ENCODE measurements at regions not wholly inside any gene's neighbourhood (a gene's known extent, or its start where the extent isn't known, plus 50 kb on each side); places are given as distances from the start of the nearest gene placed in this dataset.
"Not testable (repeated sequence)": the region's sequence is repeated elsewhere in the genome, so short reads cannot be mapped to it uniquely, and the experiment has no call there.

GRCh38 chr10:120076996-120077706, 184.6 kb downstream of the SEC23IP start:
- DNase-seq: no peak
- peaks cover 3% of the 10 kb centered on the region for H3K9me3 Mint-ChIP-seq
- H3K27me3 Mint-ChIP-seq: peaks cover 42% of the 10 kb centered on the region
- H3K4me3 Mint-ChIP-seq: no peak overlapping the region
- H3K36me3 Mint-ChIP-seq (ENCODE audit: low read depth): no peaks in the 10 kb centered on the region
- H3K27ac Mint-ChIP-seq: no peak overlapping the region
- no peaks in the 10 kb centered on the region for H3K4me1 Mint-ChIP-seq (ENCODE audit: low read depth)

- H3K27ac Mint-ChIP-seq: no peak overlapping the region
- peaks cover 42% of the 10 kb centered on the region for H3K27me3 Mint-ChIP-seq
- no peaks in the 10 kb centered on the region for H3K36me3 Mint-ChIP-seq (ENCODE audit: low read depth)
- no peak for DNase-seq
- H3K4me3 Mint-ChIP-seq: no peak overlapping the region
- no peaks in the 10 kb centered on the region for H3K4me1 Mint-ChIP-seq (ENCODE audit: low read depth)
- peaks cover 3% of the 10 kb centered on the region for H3K9me3 Mint-ChIP-seq
These were observed 185.4 kb downstream of the SEC23IP start for GRCh38 chr10:120077707-120078492.

GRCh38 chr10:120085096-120085796, 192.7 kb downstream of the SEC23IP start:
- DNase-seq: no peak
- Mint-ChIP-seq H3K36me3 (ENCODE audit: low read depth) (no peaks in the 10 kb centered on the region), H3K27ac (no peak overlapping the region), H3K4me3 (no peak overlapping the region), H3K4me1 (ENCODE audit: low read depth) (no peaks in the 10 kb centered on the region), H3K27me3 (peaks cover 19% of the 10 kb centered on the region), H3K9me3 (no peaks in the 10 kb centered on the region)

DNA sequence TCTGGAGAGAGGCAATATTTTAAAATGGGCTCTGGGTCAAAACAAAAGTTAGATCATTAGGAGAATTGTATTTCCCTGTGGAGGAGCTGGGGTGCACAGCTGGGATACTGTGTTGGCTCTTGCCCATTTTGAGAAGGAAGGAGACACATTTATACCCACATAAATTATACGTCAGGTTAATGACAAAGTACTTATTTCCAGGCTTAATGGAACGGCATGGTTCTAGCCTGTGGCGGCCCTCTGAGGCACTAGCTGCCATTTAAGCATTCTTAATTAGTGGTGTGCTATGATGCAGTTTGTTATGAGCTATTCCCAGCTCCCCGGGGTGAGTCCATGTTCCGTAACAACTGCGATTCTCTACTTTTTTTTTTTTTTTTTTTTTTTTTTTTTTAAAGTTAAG, 193.5 kb downstream of the SEC23IP start:
- no peaks in the 10 kb centered on the region for H3K36me3 Mint-ChIP-seq (ENCODE audit: low read depth)
- H3K4me3 Mint-ChIP-seq: no peak overlapping the region
- H3K9me3 Mint-ChIP-seq: no peaks in the 10 kb centered on the region
- no peak overlapping the region for H3K27ac Mint-ChIP-seq
- DNase-seq: no peak
- no peaks in the 10 kb centered on the region for H3K4me1 Mint-ChIP-seq (ENCODE audit: low read depth)
- peaks cover 21% of the 10 kb centered on the region for H3K27me3 Mint-ChIP-seq

GRCh38 chr10:120087109-120087508, 194.6 kb downstream of the SEC23IP start:
- Mint-ChIP-seq H3K4me1 (ENCODE audit: low read depth) (no peaks in the 10 kb centered on the region), H3K9me3 (no peaks in the 10 kb centered on the region), H3K4me3 (no peak overlapping the region), H3K36me3 (ENCODE audit: low read depth) (no peaks in the 10 kb centered on the region), H3K27ac (no peak overlapping the region), H3K27me3 (peaks cover 23% of the 10 kb centered on the region)
- no peak for DNase-seq

DNA sequence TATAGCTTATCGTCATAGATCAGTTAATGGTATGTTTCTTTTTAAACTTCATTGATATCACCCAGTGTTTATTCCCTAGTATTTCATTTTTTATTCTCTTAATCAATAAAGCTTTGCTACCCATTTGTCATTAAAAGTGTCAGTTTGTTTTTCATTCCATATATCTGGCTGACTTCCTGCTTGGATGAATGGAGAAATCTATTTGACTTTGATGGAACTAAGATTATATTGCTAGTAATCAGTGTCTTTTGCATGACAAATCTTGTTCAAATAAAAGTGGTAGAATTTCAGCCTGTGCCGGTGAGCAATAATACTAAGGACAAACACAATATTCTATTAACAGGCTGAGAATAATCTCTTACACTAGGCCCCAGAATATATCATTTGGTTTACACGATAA, 203.3 kb downstream of the SEC23IP start:
- peaks cover 12% of the 10 kb centered on the region for H3K27me3 Mint-ChIP-seq
- H3K27ac Mint-ChIP-seq: no peak overlapping the region

DNA sequence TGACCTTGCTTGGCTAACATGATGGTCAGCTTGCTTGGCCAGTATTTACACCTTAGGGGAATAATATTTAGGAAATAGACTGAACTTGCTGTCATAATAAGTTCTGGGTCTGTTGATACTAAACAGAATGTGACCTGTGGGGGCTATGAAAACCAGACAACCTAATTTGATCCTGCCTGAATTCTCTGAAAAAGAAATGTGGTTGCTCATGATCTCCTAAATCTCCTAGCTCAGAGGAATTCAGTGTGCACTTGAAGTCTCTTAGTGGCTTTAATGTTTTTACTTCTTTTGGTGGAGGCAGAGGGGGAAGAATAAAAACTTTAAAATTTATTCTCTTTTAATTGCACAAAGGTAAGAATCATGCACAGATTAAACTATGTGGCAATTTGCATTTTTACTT, 205.2 kb downstream of the SEC23IP start:
- peaks cover 2% of the 10 kb centered on the region for H3K9me3 Mint-ChIP-seq
- H3K4me3 Mint-ChIP-seq: no peak overlapping the region
- no peak for DNase-seq
- no peaks in the 10 kb centered on the region for H3K4me1 Mint-ChIP-seq (ENCODE audit: low read depth)
- peaks cover 16% of the 10 kb centered on the region for H3K27me3 Mint-ChIP-seq
- H3K27ac Mint-ChIP-seq: no peak overlapping the region
- H3K36me3 Mint-ChIP-seq (ENCODE audit: low read depth): no peaks in the 10 kb centered on the region

More for the DNA sequence above, 203.3 kb downstream of the SEC23IP start:
- no peak overlapping the region for H3K4me3 Mint-ChIP-seq
- peaks cover 2% of the 10 kb centered on the region for H3K9me3 Mint-ChIP-seq
- no peaks in the 10 kb centered on the region for H3K36me3 Mint-ChIP-seq (ENCODE audit: low read depth)
- no peak for DNase-seq
- H3K4me1 Mint-ChIP-seq (ENCODE audit: low read depth): no peaks in the 10 kb centered on the region

- H3K9me3 Mint-ChIP-seq: peaks cover 2% of the 10 kb centered on the region
- no peaks in the 10 kb centered on the region for H3K36me3 Mint-ChIP-seq (ENCODE audit: low read depth)
- no peak for DNase-seq
These were observed 205.9 kb downstream of the SEC23IP start for GRCh38 chr10:120098232-120098930.

DNA sequence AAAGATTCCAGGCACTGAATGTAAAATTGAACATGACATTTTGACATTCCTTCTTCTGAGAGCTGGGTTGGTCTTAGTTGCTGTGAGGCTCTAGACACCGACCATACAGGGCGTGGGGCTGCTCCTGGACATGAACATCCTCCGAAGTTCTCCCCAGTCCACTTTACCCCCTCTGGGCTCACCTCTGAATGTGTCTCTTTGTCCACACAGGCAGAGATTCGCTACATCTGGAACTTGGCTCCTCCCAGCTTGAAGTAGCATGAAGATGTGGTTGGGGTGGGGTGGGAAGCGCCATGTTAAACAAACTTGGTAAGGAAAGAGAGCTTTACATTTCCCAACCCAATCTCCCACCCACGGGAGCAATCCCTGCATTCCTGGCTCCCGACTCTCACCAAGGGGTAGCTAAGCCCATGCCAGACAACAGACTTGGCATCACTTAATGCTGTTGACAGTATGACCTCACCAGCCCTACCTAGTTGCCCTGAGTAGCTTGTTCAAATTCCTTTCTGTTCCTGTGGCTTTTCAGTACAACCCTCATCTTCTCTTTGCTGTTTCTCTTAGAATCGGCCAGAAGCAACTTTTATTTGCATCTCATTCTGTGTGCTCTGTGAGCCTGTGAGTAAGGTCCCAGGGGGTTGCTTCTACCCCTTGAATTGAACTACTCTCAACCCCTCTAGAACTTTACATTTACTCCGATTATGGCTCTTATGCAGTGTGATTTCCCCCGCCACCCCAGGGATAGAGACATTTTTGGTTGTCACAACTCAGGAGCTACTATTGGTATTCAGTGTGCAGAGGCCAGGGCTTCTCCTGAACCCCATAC, 211.4 kb downstream of the SEC23IP start:
- no peak overlapping the region for H3K4me3 Mint-ChIP-seq
- H3K27me3 Mint-ChIP-seq: peaks cover 19% of the 10 kb centered on the region
- H3K9me3 Mint-ChIP-seq: no peaks in the 10 kb centered on the region
- no peaks in the 10 kb centered on the region for H3K36me3 Mint-ChIP-seq (ENCODE audit: low read depth)
- H3K4me1 Mint-ChIP-seq (ENCODE audit: low read depth): no peaks in the 10 kb centered on the region
- H3K27ac Mint-ChIP-seq: no peak overlapping the region
- no peak for DNase-seq

More at GRCh38 chr10:120098232-120098930, 205.9 kb downstream of the SEC23IP start:
- H3K4me1 Mint-ChIP-seq (ENCODE audit: low read depth): no peaks in the 10 kb centered on the region
- H3K4me3 Mint-ChIP-seq: no peak overlapping the region
- peaks cover 16% of the 10 kb centered on the region for H3K27me3 Mint-ChIP-seq
- H3K27ac Mint-ChIP-seq: no peak overlapping the region

GRCh38 chr10:120105001-120105400, 212.5 kb downstream of the SEC23IP start:
- H3K4me3 Mint-ChIP-seq: no peak overlapping the region
- no peaks in the 10 kb centered on the region for H3K36me3 Mint-ChIP-seq (ENCODE audit: low read depth)
- H3K27me3 Mint-ChIP-seq: peaks cover 22% of the 10 kb centered on the region
- H3K4me1 Mint-ChIP-seq (ENCODE audit: low read depth): no peaks in the 10 kb centered on the region
- no peaks in the 10 kb centered on the region for H3K9me3 Mint-ChIP-seq
- no peak for DNase-seq
- H3K27ac Mint-ChIP-seq: no peak overlapping the region

DNA sequence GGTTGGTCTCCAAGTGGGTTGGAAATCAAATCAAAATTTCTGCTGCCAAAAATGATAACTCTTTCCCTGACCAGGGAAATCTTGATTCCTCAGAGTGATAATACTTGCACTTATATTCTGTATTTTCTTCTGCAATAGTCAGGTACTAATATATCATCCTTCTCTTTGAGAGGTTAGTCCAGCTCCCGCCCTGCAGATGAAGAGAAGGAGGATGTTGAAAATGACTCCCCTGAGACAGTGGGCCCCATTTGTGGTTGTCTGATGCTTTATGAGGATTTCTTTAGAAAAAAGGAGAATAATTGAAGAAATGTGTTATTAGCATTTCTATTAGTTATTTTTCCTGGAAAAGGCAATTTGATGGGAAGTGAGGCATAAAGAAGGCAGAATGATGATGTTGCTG, 213.0 kb downstream of the SEC23IP start:
- DNase-seq: no peak
- Mint-ChIP-seq H3K9me3 (no peaks in the 10 kb centered on the region), H3K4me1 (ENCODE audit: low read depth) (no peaks in the 10 kb centered on the region), H3K36me3 (ENCODE audit: low read depth) (no peaks in the 10 kb centered on the region), H3K27me3 (peaks cover 22% of the 10 kb centered on the region), H3K27ac (no peak overlapping the region), H3K4me3 (no peak overlapping the region)

- no peak overlapping the region for H3K27ac Mint-ChIP-seq
- no peak overlapping the region for H3K4me3 Mint-ChIP-seq
- H3K27me3 Mint-ChIP-seq: peaks cover 15% of the 10 kb centered on the region
- H3K4me1 Mint-ChIP-seq (ENCODE audit: low read depth): no peaks in the 10 kb centered on the region
- H3K36me3 Mint-ChIP-seq (ENCODE audit: low read depth): no peaks in the 10 kb centered on the region
- DNase-seq: no peak
- H3K9me3 Mint-ChIP-seq: no peaks in the 10 kb centered on the region
These were observed 216.4 kb downstream of the SEC23IP start for GRCh38 chr10:120108916-120109315.

DNA sequence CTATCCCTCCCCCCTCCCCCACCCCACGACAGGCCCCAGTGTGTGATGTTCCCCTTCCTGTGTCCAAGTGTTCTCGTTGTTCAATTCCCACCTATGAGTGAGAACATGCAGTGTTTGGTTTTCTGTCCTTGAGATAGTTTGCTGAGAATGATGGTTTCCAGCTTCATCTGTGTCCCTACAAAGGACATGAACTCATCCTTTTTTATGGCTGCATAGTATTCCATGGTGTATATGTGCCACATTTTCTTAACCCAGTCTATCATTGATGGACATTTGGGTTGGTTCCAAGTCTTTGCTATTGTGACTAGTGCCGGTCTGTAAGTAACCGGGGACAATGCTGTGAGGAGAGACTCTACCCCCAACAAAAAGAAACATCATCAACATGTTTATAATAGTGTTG, 217.2 kb downstream of the SEC23IP start:
- not testable (repeated sequence) for H3K27ac Mint-ChIP-seq; H3K36me3 Mint-ChIP-seq (ENCODE audit: low read depth); H3K4me1 Mint-ChIP-seq (ENCODE audit: low read depth); H3K9me3 Mint-ChIP-seq; DNase-seq; H3K4me3 Mint-ChIP-seq
- H3K27me3 Mint-ChIP-seq: peaks cover 15% of the 10 kb centered on the region

GRCh38 chr10:120110196-120110595, 217.7 kb downstream of the SEC23IP start:
- DNase-seq: no peak
- Mint-ChIP-seq H3K27ac (no peak overlapping the region), H3K4me3 (no peak overlapping the region), H3K4me1 (ENCODE audit: low read depth) (no peaks in the 10 kb centered on the region), H3K9me3 (no peaks in the 10 kb centered on the region), H3K27me3 (peaks cover 15% of the 10 kb centered on the region), H3K36me3 (ENCODE audit: low read depth) (no peaks in the 10 kb centered on the region)
